ENCODE measurements at regions not wholly inside any gene's neighbourhood (a gene's known extent, or its start where the extent isn't known, plus 50 kb on each side); places are given as distances from the start of the nearest gene placed in this dataset.

DNA sequence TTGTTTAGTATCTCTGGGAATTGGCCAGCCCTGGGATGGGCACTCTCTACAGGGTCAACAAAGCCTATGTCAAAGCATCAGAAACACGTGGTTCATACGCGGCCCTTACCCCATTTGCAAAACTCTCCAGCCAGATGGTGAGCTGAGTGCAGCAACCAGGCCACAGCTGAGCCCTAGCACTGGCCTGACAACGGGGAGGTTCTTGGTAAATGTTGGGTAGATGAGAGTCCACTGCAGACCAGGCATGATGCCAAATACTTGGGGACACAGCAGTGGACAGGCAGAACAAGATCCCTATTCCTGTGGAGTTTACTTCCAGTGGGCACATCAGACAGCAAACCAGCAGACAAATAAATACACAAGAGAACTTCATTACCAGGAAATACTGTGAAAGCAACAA lies 172.1 kb upstream of the SYT13 start:
- H3K4me1 Mint-ChIP-seq (ENCODE audit: low read depth), result no peaks in the 10 kb centered on the region
- no peaks in the 10 kb centered on the region for H3K9me3 Mint-ChIP-seq
- peaks cover 6% of the 10 kb centered on the region for H3K27me3 Mint-ChIP-seq
- H3K27ac Mint-ChIP-seq, result no peak overlapping the region
- H3K4me3 Mint-ChIP-seq, result no peak overlapping the region
- no peak for DNase-seq
- no peaks in the 10 kb centered on the region for H3K36me3 Mint-ChIP-seq (ENCODE audit: low read depth)

- H3K4me3 Mint-ChIP-seq, result no peak overlapping the region
- DNase-seq, result no peak
- H3K27me3 Mint-ChIP-seq, result peaks cover 6% of the 10 kb centered on the region
- H3K36me3 Mint-ChIP-seq (ENCODE audit: low read depth), result no peaks in the 10 kb centered on the region
- H3K4me1 Mint-ChIP-seq (ENCODE audit: low read depth), result no peaks in the 10 kb centered on the region
- no peaks in the 10 kb centered on the region for H3K9me3 Mint-ChIP-seq
- H3K27ac Mint-ChIP-seq, result no peak overlapping the region
These were observed 171.5 kb upstream of the SYT13 start for GRCh38 chr11:45457649-45458048.

DNA sequence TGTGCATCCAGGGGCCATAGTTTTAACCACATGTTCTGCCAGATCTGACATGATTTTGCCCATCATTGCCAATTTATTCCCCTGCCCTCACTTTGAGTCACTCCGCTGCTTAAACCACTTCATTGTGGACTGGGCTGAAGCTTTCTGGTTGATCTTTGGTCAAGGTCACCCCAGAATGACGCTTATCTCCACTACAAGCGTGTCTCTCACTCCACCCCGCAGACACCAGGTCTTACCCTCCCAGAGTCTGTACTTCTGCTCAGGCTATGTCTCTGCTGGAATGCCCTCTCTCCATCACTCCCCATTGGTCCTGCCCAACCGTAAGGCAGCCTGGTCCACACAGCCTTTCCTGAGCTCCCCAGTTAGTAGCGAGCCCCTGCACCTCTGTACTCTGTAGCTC lies 170.5 kb upstream of the SYT13 start:
- no peaks in the 10 kb centered on the region for H3K36me3 Mint-ChIP-seq (ENCODE audit: low read depth)
- H3K27me3 Mint-ChIP-seq, result peaks cover 6% of the 10 kb centered on the region
- H3K9me3 Mint-ChIP-seq, result no peaks in the 10 kb centered on the region
- no peak overlapping the region for H3K4me3 Mint-ChIP-seq
- H3K27ac Mint-ChIP-seq, result no peak overlapping the region
- no peak for DNase-seq
- no peaks in the 10 kb centered on the region for H3K4me1 Mint-ChIP-seq (ENCODE audit: low read depth)

- DNase-seq, result no peak
- Mint-ChIP-seq H3K36me3 (ENCODE audit: low read depth) (no peaks in the 10 kb centered on the region), H3K27me3 (peaks cover 4% of the 10 kb centered on the region), H3K4me3 (no peak overlapping the region), H3K27ac (no peak overlapping the region), H3K9me3 (no peaks in the 10 kb centered on the region), H3K4me1 (ENCODE audit: low read depth) (no peaks in the 10 kb centered on the region)
These were observed 169.4 kb upstream of the SYT13 start for GRCh38 chr11:45455536-45455935.

GRCh38 chr11:45454917-45455401 lies 168.8 kb upstream of the SYT13 start:
- DNase-seq, result no peak
- Mint-ChIP-seq H3K36me3 (ENCODE audit: low read depth) (no peaks in the 10 kb centered on the region), H3K27ac (no peak overlapping the region)

DNA sequence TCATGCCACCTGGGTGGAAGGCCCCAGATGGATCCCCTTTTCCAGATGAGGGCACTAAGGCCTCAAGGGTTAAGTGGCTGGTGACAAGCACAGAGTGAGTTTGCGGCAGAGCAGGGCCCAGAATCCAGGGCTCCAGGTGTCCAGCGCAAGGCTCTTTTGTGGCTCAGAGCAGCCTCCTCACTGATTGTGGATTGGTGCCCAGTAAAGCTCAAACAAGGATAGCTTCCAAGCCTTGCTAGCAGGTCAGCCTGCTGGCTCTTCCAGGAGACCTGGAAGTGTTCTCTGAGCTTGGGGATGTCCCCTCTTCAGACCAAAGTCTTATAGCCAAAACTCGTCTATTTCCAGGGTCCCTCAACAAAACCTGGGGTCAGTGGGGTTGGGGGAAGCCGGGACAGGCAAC lies 167.6 kb upstream of the SYT13 start:
- Mint-ChIP-seq H3K36me3 (ENCODE audit: low read depth) (no peaks in the 10 kb centered on the region), H3K4me1 (ENCODE audit: low read depth) (no peaks in the 10 kb centered on the region), H3K27ac (no peak overlapping the region), H3K9me3 (no peaks in the 10 kb centered on the region), H3K27me3 (peaks cover 4% of the 10 kb centered on the region), H3K4me3 (no peak overlapping the region)
- no peak for DNase-seq

More at GRCh38 chr11:45454917-45455401, 168.8 kb upstream of the SYT13 start:
- no peaks in the 10 kb centered on the region for H3K4me1 Mint-ChIP-seq (ENCODE audit: low read depth)
- H3K4me3 Mint-ChIP-seq, result no peak overlapping the region
- H3K9me3 Mint-ChIP-seq, result no peaks in the 10 kb centered on the region
- peaks cover 4% of the 10 kb centered on the region for H3K27me3 Mint-ChIP-seq

DNA sequence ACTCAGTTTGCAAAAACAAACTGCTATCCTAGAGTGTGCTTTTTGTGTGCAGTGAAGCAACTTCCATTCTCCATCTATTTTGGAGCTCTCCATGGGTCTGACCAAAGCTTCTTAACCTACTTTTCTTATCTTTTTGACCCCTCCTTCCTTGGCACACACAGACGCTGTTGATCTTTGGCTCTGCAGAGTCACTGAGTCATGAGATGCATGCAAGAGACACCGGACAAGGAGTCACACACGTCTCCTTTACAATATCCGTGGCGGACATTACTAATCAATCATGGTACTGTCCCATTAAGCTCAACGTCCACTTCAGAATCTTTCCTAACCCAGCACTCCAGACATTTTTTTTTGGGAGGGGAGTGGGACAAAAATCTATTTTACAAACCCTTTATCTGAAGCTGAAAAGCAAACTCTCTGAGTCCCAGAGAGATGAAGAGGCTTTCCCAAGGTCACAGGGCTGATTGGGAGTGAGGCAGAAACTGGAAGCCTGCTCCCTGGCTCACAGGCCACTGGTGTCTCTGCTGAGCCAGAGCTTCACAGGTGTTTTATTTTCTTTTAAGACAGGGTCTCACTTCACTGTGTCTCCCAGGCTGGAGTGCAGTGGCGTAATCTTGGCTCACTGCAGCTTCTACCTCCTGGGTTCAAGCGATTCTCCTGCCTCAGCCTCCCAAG lies 165.8 kb upstream of the SYT13 start:
- Mint-ChIP-seq H3K4me3 (no peak overlapping the region), H3K9me3 (no peaks in the 10 kb centered on the region), H3K27me3 (no peaks in the 10 kb centered on the region), H3K36me3 (ENCODE audit: low read depth) (no peaks in the 10 kb centered on the region), H3K27ac (no peak overlapping the region), H3K4me1 (ENCODE audit: low read depth) (no peaks in the 10 kb centered on the region)
- no peak for DNase-seq

GRCh38 chr11:45450189-45450588 lies 164.0 kb upstream of the SYT13 start:
- Mint-ChIP-seq H3K27me3 (peaks cover 5% of the 10 kb centered on the region), H3K9me3 (no peaks in the 10 kb centered on the region), H3K27ac (no peak overlapping the region), H3K36me3 (ENCODE audit: low read depth) (no peaks in the 10 kb centered on the region), H3K4me1 (ENCODE audit: low read depth) (no peaks in the 10 kb centered on the region), H3K4me3 (no peak overlapping the region)
- DNase-seq, result no peak

- H3K4me1 Mint-ChIP-seq (ENCODE audit: low read depth), result no peaks in the 10 kb centered on the region
- no peak for DNase-seq
- no peak overlapping the region for H3K27ac Mint-ChIP-seq
- H3K27me3 Mint-ChIP-seq, result peaks cover 13% of the 10 kb centered on the region
- H3K9me3 Mint-ChIP-seq, result no peaks in the 10 kb centered on the region
- H3K36me3 Mint-ChIP-seq (ENCODE audit: low read depth), result no peaks in the 10 kb centered on the region
- no peak overlapping the region for H3K4me3 Mint-ChIP-seq
These were observed 163.0 kb upstream of the SYT13 start for GRCh38 chr11:45449036-45449601.

GRCh38 chr11:45448561-45448960 lies 162.4 kb upstream of the SYT13 start:
- H3K27ac Mint-ChIP-seq, result no peak overlapping the region
- H3K4me3 Mint-ChIP-seq, result no peak overlapping the region
- no peaks in the 10 kb centered on the region for H3K9me3 Mint-ChIP-seq
- no peak for DNase-seq
- peaks cover 17% of the 10 kb centered on the region for H3K27me3 Mint-ChIP-seq
- no peaks in the 10 kb centered on the region for H3K36me3 Mint-ChIP-seq (ENCODE audit: low read depth)
- H3K4me1 Mint-ChIP-seq (ENCODE audit: low read depth), result no peaks in the 10 kb centered on the region

- Mint-ChIP-seq H3K27me3 (peaks cover 27% of the 10 kb centered on the region), H3K27ac (no peak overlapping the region), H3K4me1 (ENCODE audit: low read depth) (no peaks in the 10 kb centered on the region), H3K9me3 (no peaks in the 10 kb centered on the region), H3K4me3 (no peak overlapping the region), H3K36me3 (ENCODE audit: low read depth) (no peaks in the 10 kb centered on the region)
- no peak for DNase-seq
These were observed 160.9 kb upstream of the SYT13 start for GRCh38 chr11:45446998-45447397.

DNA sequence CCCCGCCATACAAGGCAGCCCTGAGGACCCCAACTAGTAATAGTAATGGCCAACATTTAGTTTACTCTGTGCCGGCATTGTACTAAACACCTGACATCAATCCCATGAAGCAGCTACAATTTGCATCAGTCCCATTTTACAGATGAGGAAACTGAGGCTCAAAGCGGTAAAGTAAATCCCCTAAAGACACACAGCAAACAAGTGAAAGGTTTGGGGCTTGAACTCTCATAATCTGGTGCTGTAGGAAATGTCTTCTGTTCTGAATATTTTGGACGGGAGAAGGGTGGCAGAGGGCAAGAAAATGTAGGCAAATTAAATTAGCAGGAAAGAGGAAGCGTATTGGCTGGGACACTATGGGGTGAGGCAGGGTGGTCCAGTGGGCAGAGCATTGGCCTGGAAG lies 160.3 kb upstream of the SYT13 start:
- Mint-ChIP-seq H3K27ac (no peak overlapping the region), H3K4me1 (ENCODE audit: low read depth) (no peaks in the 10 kb centered on the region), H3K27me3 (peaks cover 28% of the 10 kb centered on the region), H3K9me3 (no peaks in the 10 kb centered on the region), H3K4me3 (no peak overlapping the region), H3K36me3 (ENCODE audit: low read depth) (no peaks in the 10 kb centered on the region)
- no peak for DNase-seq

- Mint-ChIP-seq H3K27ac (no peak overlapping the region), H3K4me1 (ENCODE audit: low read depth) (no peaks in the 10 kb centered on the region), H3K36me3 (ENCODE audit: low read depth) (no peaks in the 10 kb centered on the region), H3K4me3 (no peak overlapping the region), H3K27me3 (peaks cover 36% of the 10 kb centered on the region), H3K9me3 (peaks cover 4% of the 10 kb centered on the region)
- DNase-seq, result no peak
These were observed 158.7 kb upstream of the SYT13 start for GRCh38 chr11:45444796-45445195.

DNA sequence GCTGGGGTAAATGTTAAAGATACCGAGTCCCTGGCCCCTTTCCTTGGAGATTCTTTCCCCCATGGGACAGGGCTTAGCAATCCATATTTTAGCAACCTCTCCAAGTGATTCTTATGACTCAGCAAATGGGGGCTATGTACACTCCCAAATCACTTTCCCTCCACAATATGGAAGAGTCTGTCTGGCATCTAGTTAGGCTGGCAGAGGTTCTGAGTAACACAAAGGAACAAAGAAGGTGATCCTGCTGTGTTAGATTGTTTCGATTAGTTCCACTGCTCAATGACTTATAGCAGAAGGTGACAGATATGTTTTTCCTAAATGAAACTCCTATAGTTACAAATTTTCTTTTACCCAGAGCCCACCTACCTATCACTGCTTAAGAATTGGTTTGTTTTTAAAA lies 154.0 kb upstream of the SYT13 start:
- no peak for DNase-seq
- Mint-ChIP-seq H3K4me1 (ENCODE audit: low read depth) (no peaks in the 10 kb centered on the region), H3K27me3 (peaks cover 39% of the 10 kb centered on the region), H3K27ac (no peak overlapping the region), H3K9me3 (peaks cover 10% of the 10 kb centered on the region), H3K36me3 (ENCODE audit: low read depth) (no peaks in the 10 kb centered on the region), H3K4me3 (no peak overlapping the region)

DNA sequence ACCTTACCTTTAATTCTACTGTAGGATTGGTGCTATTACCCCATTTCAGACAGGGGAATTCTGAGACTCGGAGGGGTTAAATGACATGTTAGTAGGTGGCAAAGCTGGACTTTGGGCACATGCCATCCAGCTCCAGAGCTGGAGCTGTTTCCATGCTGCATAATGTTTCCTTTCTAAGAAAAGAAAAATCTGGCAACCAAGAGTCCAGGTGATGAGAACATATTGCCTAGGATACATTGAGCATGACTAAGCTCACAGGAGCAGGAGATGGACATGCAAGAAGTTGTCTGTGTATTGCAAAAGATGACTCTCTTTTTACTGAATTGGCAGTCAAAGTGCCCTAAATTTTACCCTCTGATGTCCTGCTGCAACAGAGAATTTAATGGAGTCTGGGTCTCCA lies 150.8 kb upstream of the SYT13 start:
- Mint-ChIP-seq H3K4me3 (no peak overlapping the region), H3K9me3 (peaks cover 10% of the 10 kb centered on the region), H3K4me1 (ENCODE audit: low read depth) (no peaks in the 10 kb centered on the region), H3K27ac (no peak overlapping the region), H3K36me3 (ENCODE audit: low read depth) (no peaks in the 10 kb centered on the region), H3K27me3 (peaks cover 28% of the 10 kb centered on the region)
- DNase-seq, result no peak

Measured in activated T-cell treated with anti-CD3 and anti-CD28 coated beads, Interleukin-2, amount 50 U/mL, for 24 hours (primary cell).